ENCODE measurements at regions not wholly inside any gene's neighbourhood (a gene's known extent, or its start where the extent isn't known, plus 50 kb on each side); places are given as distances from the start of the nearest gene placed in this dataset.
"Not testable (repeated sequence)": the region's sequence is repeated elsewhere in the genome, so short reads cannot be mapped to it uniquely, and the experiment has no call there.

GRCh38 chr2:147439986-147440385 lies 404.8 kb upstream of the ACVR2A start:
- DNase-seq: no peak
- Mint-ChIP-seq H3K4me1 (no peaks in the 10 kb centered on the region), H3K27ac (no peak overlapping the region), H3K36me3 (ENCODE audit: low read depth) (no peaks in the 10 kb centered on the region), H3K4me3 (no peak overlapping the region), H3K27me3 (no peaks in the 10 kb centered on the region)
- ATAC-seq: no peak
- H3K9me3 ChIP-seq (ENCODE audit: control insufficient read depth, low read length, poor library complexity, severe bottlenecking): no peaks in the 10 kb centered on the region

DNA sequence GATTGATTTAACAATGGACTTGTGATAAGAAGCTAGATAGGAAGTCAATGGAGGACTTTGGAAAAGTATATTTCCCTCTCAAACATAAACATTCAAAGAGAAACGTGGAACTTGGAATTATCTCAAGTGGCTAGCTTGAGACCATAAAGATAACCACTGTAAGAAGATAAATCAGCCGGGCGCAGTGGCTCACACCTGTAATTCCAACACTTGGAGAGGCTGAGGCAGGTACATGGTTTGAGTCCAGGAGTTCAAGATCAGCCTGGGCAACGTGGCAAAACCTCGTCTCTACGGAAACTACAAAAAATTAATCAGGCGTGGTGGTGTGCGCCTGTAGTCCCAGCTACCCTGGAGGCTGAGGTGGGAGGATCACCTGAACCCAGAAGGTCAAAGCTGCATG lies 405.9 kb upstream of the ACVR2A start:
- no peak overlapping the region for H3K27ac Mint-ChIP-seq

DNA sequence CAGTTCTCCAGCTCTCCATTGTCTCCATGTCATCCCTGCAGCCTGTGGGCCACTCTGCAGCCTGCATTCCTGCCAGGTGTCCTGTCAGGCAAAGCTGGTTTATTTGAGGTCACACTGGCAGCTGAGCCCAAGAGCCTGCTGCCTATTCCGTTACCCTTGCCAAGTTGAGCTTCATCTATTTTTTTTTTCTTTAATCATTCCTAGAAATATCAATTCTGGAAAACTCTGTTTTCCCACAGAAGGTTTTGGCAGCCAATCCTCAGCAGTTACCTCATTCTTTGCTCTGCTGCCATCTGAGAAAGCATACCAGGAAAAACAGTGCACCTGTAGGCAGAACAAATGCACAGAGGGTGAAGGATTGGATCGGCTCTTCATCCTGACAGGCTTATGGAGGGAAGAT lies 411.0 kb upstream of the ACVR2A start:
- ATAC-seq (no peak), DNase-seq (no peak)
- H3K4me3 Mint-ChIP-seq: no peak overlapping the region
- H3K4me1 Mint-ChIP-seq: no peaks in the 10 kb centered on the region
- H3K9me3 ChIP-seq (ENCODE audit: control insufficient read depth, low read length, poor library complexity, severe bottlenecking): no peaks in the 10 kb centered on the region
- H3K27ac Mint-ChIP-seq: no peak overlapping the region
- peaks cover 2% of the 10 kb centered on the region for H3K36me3 Mint-ChIP-seq (ENCODE audit: low read depth)
- H3K27me3 Mint-ChIP-seq: no peaks in the 10 kb centered on the region

More for the DNA sequence above, 405.9 kb upstream of the ACVR2A start:
- Mint-ChIP-seq H3K4me1 (no peaks in the 10 kb centered on the region), H3K36me3 (ENCODE audit: low read depth) (no peaks in the 10 kb centered on the region), H3K4me3 (no peak overlapping the region), H3K27me3 (no peaks in the 10 kb centered on the region)
- no peaks in the 10 kb centered on the region for H3K9me3 ChIP-seq (ENCODE audit: control insufficient read depth, low read length, poor library complexity, severe bottlenecking)
- DNase-seq (no peak), ATAC-seq (no peak)

GRCh38 chr2:147430408-147430807 lies 414.4 kb upstream of the ACVR2A start:
- no peaks in the 10 kb centered on the region for H3K4me1 Mint-ChIP-seq
- DNase-seq (no peak), ATAC-seq (no peak)
- H3K27ac Mint-ChIP-seq: no peak overlapping the region
- no peak overlapping the region for H3K4me3 Mint-ChIP-seq
- peaks cover 5% of the 10 kb centered on the region for H3K36me3 Mint-ChIP-seq (ENCODE audit: low read depth)
- H3K9me3 ChIP-seq (ENCODE audit: control insufficient read depth, low read length, poor library complexity, severe bottlenecking): no peaks in the 10 kb centered on the region
- H3K27me3 Mint-ChIP-seq: no peaks in the 10 kb centered on the region

- H3K9me3 ChIP-seq (ENCODE audit: control insufficient read depth, low read length, poor library complexity, severe bottlenecking): no peaks in the 10 kb centered on the region
- Mint-ChIP-seq H3K4me1 (peaks cover 4% of the 10 kb centered on the region), H3K36me3 (ENCODE audit: low read depth) (peaks cover 5% of the 10 kb centered on the region), H3K4me3 (no peak overlapping the region), H3K27me3 (peaks cover 6% of the 10 kb centered on the region), H3K27ac (no peak overlapping the region)
- DNase-seq (no peak), ATAC-seq (no peak)
Measured at GRCh38 chr2:147428120-147428747, 416.6 kb upstream of the ACVR2A start.

GRCh38 chr2:147425437-147426029 lies 419.3 kb upstream of the ACVR2A start:
- H3K27ac Mint-ChIP-seq: no peak overlapping the region
- peaks cover 6% of the 10 kb centered on the region for H3K27me3 Mint-ChIP-seq
- no peak for ATAC-seq
- peaks cover 4% of the 10 kb centered on the region for H3K4me1 Mint-ChIP-seq
- no peaks in the 10 kb centered on the region for H3K9me3 ChIP-seq (ENCODE audit: control insufficient read depth, low read length, poor library complexity, severe bottlenecking)
- H3K4me3 Mint-ChIP-seq: no peak overlapping the region
- DNase-seq: no peak
- peaks cover 4% of the 10 kb centered on the region for H3K36me3 Mint-ChIP-seq (ENCODE audit: low read depth)

- Mint-ChIP-seq H3K4me3 (no peak overlapping the region), H3K27me3 (peaks cover 6% of the 10 kb centered on the region)
Measured at GRCh38 chr2:147424766-147425165, 420.1 kb upstream of the ACVR2A start.

GRCh38 chr2:147420947-147421675 lies 423.7 kb upstream of the ACVR2A start:
- no peak overlapping the region for H3K4me3 Mint-ChIP-seq
- DNase-seq (no peak), ATAC-seq (no peak)
- H3K27me3 Mint-ChIP-seq: peaks cover 14% of the 10 kb centered on the region
- no peak overlapping the region for H3K27ac Mint-ChIP-seq
- peaks cover 4% of the 10 kb centered on the region for H3K4me1 Mint-ChIP-seq
- no peaks in the 10 kb centered on the region for H3K9me3 ChIP-seq (ENCODE audit: control insufficient read depth, low read length, poor library complexity, severe bottlenecking)
- peaks cover 5% of the 10 kb centered on the region for H3K36me3 Mint-ChIP-seq (ENCODE audit: low read depth)

More at GRCh38 chr2:147424766-147425165, 420.1 kb upstream of the ACVR2A start:
- DNase-seq: no peak
- no peak overlapping the region for H3K27ac Mint-ChIP-seq
- ATAC-seq: no peak
- no peaks in the 10 kb centered on the region for H3K9me3 ChIP-seq (ENCODE audit: control insufficient read depth, low read length, poor library complexity, severe bottlenecking)
- H3K4me1 Mint-ChIP-seq: peaks cover 4% of the 10 kb centered on the region
- peaks cover 4% of the 10 kb centered on the region for H3K36me3 Mint-ChIP-seq (ENCODE audit: low read depth)

DNA sequence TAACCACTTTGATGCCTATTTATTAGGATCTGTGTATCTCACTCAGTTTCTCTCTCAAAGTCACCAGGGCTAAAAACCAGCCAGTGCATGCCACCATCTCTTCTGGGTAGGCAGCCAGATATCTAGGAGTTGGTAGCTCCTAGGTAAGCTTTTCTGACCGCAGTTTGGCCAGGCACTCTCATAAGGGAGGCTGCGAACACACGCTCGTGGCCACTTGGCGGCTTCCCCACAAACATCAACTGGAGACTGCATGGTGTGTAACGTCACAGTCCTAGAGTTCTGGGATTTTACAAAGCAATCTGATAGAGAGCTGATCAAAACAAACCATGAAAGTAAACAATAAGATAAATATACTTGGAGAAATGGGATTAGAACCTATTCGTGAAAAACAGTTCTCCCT lies 424.3 kb upstream of the ACVR2A start:
- H3K36me3 Mint-ChIP-seq (ENCODE audit: low read depth): peaks cover 5% of the 10 kb centered on the region
- no peaks in the 10 kb centered on the region for H3K9me3 ChIP-seq (ENCODE audit: control insufficient read depth, low read length, poor library complexity, severe bottlenecking)
- no peak for DNase-seq

DNA sequence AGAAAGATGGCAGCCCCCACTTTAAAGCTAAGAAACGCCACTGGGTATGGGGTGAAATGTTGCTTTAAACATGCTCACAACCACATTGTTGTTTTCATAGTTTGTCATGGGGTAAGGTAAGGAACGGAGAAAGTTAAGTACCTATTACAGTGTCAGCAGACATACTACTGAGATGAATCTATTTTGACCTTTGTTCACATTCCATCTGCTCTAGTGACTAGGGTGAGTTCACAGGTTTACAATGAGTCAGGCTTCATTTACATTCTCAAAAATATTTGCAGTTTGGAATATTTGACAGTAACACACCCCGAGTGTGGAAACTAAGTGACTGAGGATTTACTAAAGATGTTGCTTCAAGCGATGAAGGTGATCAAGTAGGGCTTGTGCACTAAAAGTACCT lies 428.7 kb upstream of the ACVR2A start:
- no peak for ATAC-seq
- no peak for DNase-seq
- Mint-ChIP-seq H3K4me3 (no peak overlapping the region), H3K27me3 (peaks cover 8% of the 10 kb centered on the region), H3K27ac (no peak overlapping the region), H3K36me3 (ENCODE audit: low read depth) (peaks cover 3% of the 10 kb centered on the region), H3K4me1 (no peaks in the 10 kb centered on the region)
- no peaks in the 10 kb centered on the region for H3K9me3 ChIP-seq (ENCODE audit: control insufficient read depth, low read length, poor library complexity, severe bottlenecking)

More for the DNA sequence above, 424.3 kb upstream of the ACVR2A start:
- Mint-ChIP-seq H3K27ac (no peak overlapping the region), H3K4me1 (peaks cover 4% of the 10 kb centered on the region), H3K27me3 (peaks cover 14% of the 10 kb centered on the region), H3K4me3 (no peak overlapping the region)
- no peak for ATAC-seq

DNA sequence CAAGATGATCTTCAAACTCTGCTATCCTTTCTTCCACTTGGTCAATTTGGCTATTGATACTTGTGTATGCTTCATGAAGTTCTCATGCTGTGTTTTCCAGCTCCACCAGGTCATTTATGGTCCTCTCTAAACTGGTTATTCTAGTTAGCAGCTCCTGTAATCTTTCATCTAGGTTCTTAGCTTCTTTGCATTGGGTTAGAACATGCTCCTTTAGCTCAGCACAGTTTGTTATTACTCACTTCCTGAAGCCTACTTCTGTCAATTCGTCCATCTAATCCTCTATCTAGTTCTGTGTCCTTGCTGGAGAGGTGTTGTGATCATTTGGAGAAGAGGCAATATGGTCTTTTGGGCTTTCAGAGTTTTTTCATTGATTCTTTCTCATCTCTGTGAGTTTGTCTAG lies 430.2 kb upstream of the ACVR2A start:
- not testable (repeated sequence) for H3K4me3 Mint-ChIP-seq; H3K9me3 ChIP-seq (ENCODE audit: control insufficient read depth, low read length, poor library complexity, severe bottlenecking); ATAC-seq; H3K27ac Mint-ChIP-seq; H3K36me3 Mint-ChIP-seq (ENCODE audit: low read depth); DNase-seq; H3K27me3 Mint-ChIP-seq; H3K4me1 Mint-ChIP-seq

GRCh38 chr2:147408357-147408756 lies 436.5 kb upstream of the ACVR2A start:
- H3K36me3 Mint-ChIP-seq (ENCODE audit: low read depth): no peaks in the 10 kb centered on the region
- no peak overlapping the region for H3K4me3 Mint-ChIP-seq
- H3K9me3 ChIP-seq (ENCODE audit: control insufficient read depth, low read length, poor library complexity, severe bottlenecking): no peaks in the 10 kb centered on the region
- DNase-seq (no peak), ATAC-seq (no peak)
- peaks cover 3% of the 10 kb centered on the region for H3K4me1 Mint-ChIP-seq
- H3K27ac Mint-ChIP-seq: no peak overlapping the region
- H3K27me3 Mint-ChIP-seq: no peaks in the 10 kb centered on the region

DNA sequence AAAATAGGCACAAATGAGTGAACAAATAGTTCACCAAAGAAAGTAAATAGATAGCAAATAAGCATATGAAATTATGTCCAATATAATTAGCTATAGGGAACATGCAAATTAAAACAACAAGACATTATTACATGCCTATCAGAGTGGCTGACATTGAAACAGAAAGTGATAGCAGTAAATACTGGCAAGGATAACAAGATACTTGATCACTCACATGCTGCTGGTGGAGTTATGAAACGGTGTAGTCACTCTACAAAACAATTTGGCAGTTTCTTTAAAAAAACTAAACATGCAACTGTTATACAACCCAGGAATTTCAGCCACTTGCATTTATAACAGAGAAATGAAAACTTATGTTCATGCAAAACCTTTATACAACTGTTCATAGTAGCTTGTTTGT lies 439.2 kb upstream of the ACVR2A start:
- DNase-seq: no peak

More for the DNA sequence above, 439.2 kb upstream of the ACVR2A start:
- H3K9me3 ChIP-seq (ENCODE audit: control insufficient read depth, low read length, poor library complexity, severe bottlenecking): no peaks in the 10 kb centered on the region
- no peak overlapping the region for H3K4me3 Mint-ChIP-seq
- no peaks in the 10 kb centered on the region for H3K27me3 Mint-ChIP-seq
- no peaks in the 10 kb centered on the region for H3K36me3 Mint-ChIP-seq (ENCODE audit: low read depth)
- ATAC-seq: no peak
- no peak overlapping the region for H3K27ac Mint-ChIP-seq
- H3K4me1 Mint-ChIP-seq: peaks cover 3% of the 10 kb centered on the region
